ES-I3 (cell line): ENCODE measurements at regions not wholly inside any gene's neighbourhood (a gene's known extent, or its start where the extent isn't known, plus 50 kb on each side); places are given as distances from the start of the nearest gene placed in this dataset.

Experiments used
- H3K36me3 ChIP-seq: 2 replicates; pipeline ENCODE4 v1.6.1; 2013; ENCODE audit warnings: mild to moderate bottlenecking, low read length, control low read depth, moderate library complexity; ENCODE audit not compliant: insufficient read depth
- H3K4me1 ChIP-seq: 2 replicates; pipeline ENCODE4 v1.6.1; 2013; ENCODE audit warnings: mild to moderate bottlenecking, control low read depth, low read length; ENCODE audit not compliant: insufficient read depth
- H3K9ac ChIP-seq: 2 replicates; pipeline ENCODE4 v1.6.1; 2013; ENCODE audit warnings: low read depth, mild to moderate bottlenecking, low read length, moderate library complexity
- H3K9me3 ChIP-seq: 2 replicates; pipeline ENCODE4 v1.6.1; 2013; ENCODE audit warnings: mild to moderate bottlenecking, low read length, moderate library complexity; ENCODE audit not compliant: control insufficient read depth, insufficient read depth

DNA sequence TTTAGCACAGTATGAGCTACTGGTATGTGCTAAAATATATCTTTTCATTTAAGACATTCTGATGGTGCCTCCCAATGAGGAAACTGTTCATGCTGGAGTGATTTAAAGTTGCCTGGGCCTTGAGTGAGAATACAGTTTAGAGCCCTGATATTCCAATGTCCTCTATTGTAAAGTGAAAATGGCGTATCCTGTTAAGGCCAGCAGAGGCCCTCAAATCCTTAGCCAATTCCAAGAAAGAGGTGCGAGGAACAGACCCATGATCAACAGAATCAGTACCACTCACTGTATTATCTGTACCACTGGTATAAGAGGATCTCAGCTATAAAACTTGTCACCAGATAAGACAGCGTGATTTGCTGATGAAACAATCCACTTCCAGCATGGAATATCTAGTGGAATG, 273.1 kb upstream of the SLITRK5 start:
- no peaks in the 10 kb centered on the region for H3K4me1 ChIP-seq
- H3K36me3 ChIP-seq: no peaks in the 10 kb centered on the region

DNA sequence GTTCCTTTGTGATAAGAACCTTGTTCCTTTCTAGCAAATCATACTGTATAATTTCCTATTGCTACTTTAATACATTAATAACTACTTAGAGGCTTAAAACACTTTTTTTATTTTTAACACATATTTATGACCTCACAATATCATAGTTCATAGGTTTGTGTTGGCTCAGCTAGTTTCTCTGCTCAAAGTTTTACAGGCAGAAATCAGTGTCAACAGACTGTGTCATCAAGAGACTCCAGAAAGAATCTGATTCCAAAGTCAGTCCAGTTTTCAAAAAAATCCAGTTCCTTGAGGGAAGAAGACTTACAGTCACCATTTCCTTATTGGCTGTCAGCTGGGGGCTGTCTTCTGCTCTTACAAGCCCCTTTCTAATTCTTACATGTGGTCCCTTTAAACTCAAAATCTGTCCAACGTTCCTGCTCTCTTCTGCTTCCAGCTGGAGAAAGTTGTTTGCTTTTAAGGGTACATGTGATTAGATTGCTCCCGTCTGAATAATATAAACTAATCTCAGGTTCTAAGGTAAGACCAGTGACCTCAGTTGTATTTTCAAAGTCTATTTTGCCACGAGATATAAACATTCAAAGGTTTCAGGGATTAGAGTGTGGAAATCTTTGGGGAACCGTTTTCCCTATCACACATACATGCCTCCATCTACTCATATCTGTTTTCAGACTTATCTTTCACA, 267.3 kb upstream of the SLITRK5 start:
- no peaks in the 10 kb centered on the region for H3K4me1 ChIP-seq
- H3K36me3 ChIP-seq: no peaks in the 10 kb centered on the region
- no peaks in the 10 kb centered on the region for H3K9me3 ChIP-seq
- H3K9ac ChIP-seq: no peak overlapping the region

More for the DNA sequence above, 273.1 kb upstream of the SLITRK5 start:
- Histone ChIP-seq H3K9ac (no peak overlapping the region), H3K9me3 (no peaks in the 10 kb centered on the region)

DNA sequence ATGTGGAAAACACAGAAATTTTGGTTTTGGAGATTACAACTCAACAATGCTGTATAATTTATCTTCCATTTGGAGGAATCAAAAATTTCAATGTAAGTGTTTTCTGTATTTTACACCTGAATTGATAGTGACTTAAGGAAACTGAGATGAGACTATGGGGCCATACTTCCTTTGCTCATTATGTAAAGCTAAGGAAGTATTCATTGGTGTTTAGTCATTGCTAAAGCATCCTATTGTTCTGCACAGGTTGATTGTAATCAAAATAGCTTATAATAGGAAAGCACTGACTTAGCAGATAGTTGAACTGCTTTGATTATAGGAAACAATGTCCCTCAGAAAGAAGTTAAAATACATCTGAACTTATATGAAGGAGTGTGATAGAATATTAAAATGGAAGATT, 244.4 kb upstream of the SLITRK5 start:
- H3K36me3 ChIP-seq: no peaks in the 10 kb centered on the region
- no peaks in the 10 kb centered on the region for H3K9me3 ChIP-seq
- peaks cover 8% of the 10 kb centered on the region for H3K4me1 ChIP-seq
- H3K9ac ChIP-seq: no peak overlapping the region

DNA sequence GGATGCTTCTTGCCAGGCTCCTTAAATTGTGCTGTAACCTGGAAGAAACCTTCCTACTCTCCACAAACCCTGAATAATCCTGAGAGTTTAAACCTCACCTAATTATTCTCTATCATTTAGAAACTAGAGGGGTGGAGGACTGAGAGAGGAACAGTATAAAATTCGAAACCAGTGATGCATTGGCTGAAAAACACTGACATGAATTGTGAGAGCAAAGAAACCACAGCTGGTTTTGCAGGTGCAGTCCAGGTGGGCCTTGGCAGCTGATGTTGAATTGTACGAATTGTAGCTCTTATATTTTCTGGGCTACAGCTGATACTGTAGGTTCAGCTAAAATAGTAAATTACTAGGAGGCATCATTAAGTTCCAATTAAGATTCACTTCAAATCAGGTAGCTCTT, 227.0 kb upstream of the SLITRK5 start:
- Histone ChIP-seq H3K9me3 (no peaks in the 10 kb centered on the region), H3K36me3 (no peaks in the 10 kb centered on the region), H3K9ac (no peak overlapping the region), H3K4me1 (no peaks in the 10 kb centered on the region)

DNA sequence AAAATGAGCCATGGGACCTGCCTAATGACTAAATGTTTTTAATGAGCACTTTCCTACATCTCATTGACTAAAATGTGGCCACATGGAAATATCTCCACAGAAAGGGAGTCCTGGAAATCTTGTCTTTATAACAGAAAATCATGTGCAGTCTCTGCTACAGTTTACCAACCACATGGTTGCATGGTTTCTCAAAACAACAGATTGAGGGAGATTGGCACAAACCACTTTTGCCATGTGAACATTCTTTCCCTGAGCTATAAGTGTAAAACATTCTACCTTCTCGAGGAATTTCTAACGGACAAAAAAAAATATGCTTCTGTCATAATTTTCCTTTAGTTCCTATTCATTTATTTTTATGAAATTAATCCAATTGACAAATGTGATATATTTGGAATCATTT, 218.9 kb upstream of the SLITRK5 start:
- H3K4me1 ChIP-seq: no peaks in the 10 kb centered on the region
- no peaks in the 10 kb centered on the region for H3K9me3 ChIP-seq
- no peaks in the 10 kb centered on the region for H3K36me3 ChIP-seq
- no peak overlapping the region for H3K9ac ChIP-seq

DNA sequence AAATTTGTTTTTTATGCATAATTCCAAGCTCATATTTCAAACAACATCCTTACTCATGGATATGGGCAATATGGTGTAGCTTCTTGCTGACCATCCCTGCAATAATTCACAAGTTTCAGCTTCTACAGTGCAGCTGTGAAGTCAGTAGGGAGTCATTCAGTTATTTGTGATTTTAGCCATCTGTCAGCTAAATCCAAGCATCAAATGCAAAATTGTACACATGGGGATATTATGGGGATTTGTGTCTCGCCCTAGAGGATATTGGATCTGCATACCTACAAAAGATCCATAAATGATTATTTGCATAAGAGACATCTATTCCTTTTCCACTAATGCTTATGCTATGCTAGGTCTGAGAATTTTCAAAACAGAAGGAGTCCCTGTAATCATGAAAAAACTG, 217.9 kb upstream of the SLITRK5 start:
- Histone ChIP-seq H3K36me3 (no peaks in the 10 kb centered on the region), H3K9me3 (no peaks in the 10 kb centered on the region), H3K9ac (no peak overlapping the region; the same call in 1 of the 2 replicates), H3K4me1 (no peaks in the 10 kb centered on the region)

DNA sequence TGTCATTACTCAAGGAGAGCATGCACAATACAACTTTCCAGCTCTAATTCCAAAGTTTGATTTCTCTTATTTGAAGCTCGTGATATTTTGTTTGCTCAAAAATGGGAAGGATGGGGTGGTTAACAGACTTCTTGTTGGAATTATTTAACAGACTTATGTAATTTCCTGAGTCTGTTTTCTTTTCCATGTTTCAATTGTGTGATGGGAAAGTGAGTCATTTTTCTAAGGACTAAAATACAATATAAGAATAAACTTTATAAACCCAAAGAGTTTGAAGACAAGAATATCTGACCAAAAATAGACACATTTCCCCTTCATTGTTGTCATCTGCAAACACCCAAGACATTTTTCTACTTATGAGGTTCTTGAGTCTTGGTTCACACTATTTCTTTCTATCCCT, 211.8 kb upstream of the SLITRK5 start:
- Histone ChIP-seq H3K4me1 (no peaks in the 10 kb centered on the region), H3K36me3 (no peaks in the 10 kb centered on the region), H3K9me3 (no peaks in the 10 kb centered on the region; the same call in 1 of the 2 replicates), H3K9ac (no peak overlapping the region)

DNA sequence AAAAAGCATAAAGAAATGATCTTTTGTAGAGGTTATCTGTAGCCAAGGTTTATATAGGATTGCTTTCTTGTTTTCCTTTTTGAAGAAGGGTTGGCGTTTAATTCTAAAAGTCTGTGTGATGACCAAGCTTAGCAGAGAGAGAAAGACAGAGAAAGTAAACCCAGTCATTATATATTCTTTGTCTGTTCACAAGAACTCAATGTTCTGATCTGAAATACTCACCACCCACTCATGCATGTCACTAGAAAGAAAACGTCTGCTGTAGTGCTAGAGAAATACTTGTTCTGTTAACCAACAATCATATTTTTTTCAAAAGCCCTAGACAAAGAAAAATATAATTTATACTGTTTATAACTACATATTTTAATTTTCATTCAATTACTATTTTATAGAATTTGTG, 173.7 kb upstream of the SLITRK5 start:
- Histone ChIP-seq H3K9me3 (no peaks in the 10 kb centered on the region), H3K9ac (no peak overlapping the region), H3K4me1 (no peaks in the 10 kb centered on the region), H3K36me3 (no peaks in the 10 kb centered on the region)

DNA sequence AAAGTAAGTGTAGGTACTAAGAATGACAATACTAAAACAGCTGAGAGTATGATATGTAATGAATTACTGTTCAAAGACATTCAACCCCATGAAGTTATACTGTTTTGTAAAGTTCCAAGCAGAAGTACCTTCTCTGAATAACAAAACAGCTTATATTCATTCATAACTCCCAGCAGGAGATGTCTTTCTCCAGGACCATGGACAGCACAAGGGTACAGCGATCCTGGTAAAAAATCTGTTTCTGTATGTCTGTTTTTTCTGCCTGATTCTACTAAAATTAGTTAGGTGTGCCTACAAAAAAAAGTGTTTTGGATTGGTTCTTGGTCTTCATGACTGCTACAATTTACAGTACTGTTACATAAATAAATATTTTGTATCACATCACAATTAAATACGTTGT, 172.5 kb upstream of the SLITRK5 start:
- H3K9ac ChIP-seq: no peak overlapping the region
- H3K9me3 ChIP-seq: no peaks in the 10 kb centered on the region
- no peaks in the 10 kb centered on the region for H3K4me1 ChIP-seq
- no peaks in the 10 kb centered on the region for H3K36me3 ChIP-seq

DNA sequence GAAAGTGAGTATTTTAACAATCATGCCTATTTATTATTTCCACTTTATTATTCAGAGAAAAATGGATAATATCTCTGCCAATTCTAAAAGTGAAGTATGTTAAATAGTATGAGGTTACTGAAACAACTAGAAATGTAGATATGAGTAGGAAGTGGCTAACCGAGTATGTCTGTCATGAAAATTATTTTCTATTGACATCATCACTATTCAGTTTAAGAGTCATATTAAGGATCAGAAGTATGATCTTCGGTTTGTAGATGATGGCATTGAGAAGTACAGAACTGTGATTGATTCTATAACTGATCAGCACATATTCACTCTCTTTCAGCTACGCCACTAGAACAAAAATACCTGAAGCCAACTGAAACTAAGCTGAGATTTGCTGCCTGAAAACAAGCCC, 146.4 kb upstream of the SLITRK5 start:
- Histone ChIP-seq H3K36me3 (no peaks in the 10 kb centered on the region), H3K9me3 (peaks cover 3% of the 10 kb centered on the region; the same call in 1 of the 2 replicates), H3K9ac (no peak overlapping the region), H3K4me1 (no peaks in the 10 kb centered on the region)

DNA sequence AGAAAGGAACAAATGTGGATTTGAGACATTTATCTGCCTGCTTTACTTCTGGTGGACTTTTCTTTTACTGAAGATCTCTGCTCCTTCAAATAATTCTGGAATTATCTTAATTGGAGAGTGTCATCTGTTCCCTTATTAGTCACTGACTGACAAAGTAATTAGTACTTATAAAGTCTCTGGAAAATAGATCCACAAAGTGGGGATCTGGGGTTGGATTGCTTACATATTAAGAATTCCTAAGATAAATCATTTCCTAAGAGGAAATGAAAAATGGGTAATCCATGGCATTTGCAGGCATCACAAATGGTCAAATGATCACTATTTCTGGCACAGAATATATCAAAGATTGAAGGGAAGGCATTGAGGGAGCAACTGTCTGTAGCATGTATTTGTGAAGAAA, 137.4 kb upstream of the SLITRK5 start:
- Histone ChIP-seq H3K36me3 (no peaks in the 10 kb centered on the region), H3K4me1 (no peaks in the 10 kb centered on the region), H3K9ac (no peak overlapping the region), H3K9me3 (no peaks in the 10 kb centered on the region)

DNA sequence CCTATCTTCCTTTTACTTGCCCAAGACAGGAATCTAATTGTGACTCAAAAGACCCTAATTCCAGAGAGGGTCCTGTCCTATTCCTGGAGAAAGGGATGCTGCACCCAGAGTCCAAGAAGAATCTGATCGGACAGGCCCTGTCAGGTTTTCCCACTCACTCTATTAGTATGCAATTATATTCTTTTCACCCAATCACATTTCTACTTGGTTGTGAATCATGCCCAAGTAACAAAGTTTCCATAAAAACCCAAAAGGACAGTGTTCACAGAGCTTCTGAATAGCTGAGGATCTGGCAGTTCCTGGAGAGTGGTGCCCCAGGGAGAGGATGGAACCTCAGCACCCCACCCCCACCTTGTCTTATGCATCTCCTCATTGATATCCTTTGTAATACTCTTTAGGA, 135.3 kb upstream of the SLITRK5 start:
- Histone ChIP-seq H3K9me3 (no peaks in the 10 kb centered on the region), H3K4me1 (no peaks in the 10 kb centered on the region), H3K9ac (no peak overlapping the region), H3K36me3 (no peaks in the 10 kb centered on the region)

DNA sequence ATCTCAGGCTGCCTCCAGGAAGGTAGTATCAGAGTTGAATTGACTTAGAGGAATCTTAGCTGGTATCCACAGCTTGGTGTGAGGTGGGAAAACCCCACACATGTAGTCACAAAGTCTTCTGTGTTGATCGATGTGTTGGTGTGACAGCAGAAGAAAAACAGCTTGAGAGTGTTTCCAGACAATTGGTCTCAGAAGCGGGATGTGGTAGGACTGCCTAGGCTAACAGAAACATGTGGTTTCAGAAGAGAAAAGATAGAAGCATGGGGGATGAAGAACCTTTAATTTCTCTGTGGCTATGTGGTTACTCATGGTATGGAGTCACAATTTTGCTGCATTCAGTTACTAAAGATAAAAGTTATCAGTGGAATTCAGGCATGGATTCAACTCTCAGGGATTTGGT, 134.7 kb upstream of the SLITRK5 start:
- Histone ChIP-seq H3K9me3 (no peaks in the 10 kb centered on the region), H3K9ac (no peak overlapping the region), H3K36me3 (no peaks in the 10 kb centered on the region), H3K4me1 (no peaks in the 10 kb centered on the region)

DNA sequence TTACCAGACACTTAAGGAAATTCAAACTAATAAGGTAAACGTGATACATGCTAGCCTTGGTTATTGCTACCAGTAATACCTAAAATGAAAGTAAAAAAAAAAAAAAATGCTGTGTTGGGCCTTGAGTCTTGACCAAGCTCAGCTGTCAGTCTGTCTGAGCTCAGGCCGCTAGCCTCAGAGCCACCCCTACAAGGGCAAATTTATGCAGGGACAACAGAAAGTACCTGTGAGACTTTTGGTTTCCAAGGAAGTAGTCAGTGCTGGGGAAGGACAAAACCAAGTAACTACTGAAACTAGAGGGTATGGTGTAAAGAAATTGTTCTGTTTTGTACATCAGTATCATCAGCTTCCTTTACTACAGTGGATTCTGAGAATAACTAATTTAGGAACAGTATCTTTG, 134.3 kb upstream of the SLITRK5 start:
- H3K9ac ChIP-seq: no peak overlapping the region

DNA sequence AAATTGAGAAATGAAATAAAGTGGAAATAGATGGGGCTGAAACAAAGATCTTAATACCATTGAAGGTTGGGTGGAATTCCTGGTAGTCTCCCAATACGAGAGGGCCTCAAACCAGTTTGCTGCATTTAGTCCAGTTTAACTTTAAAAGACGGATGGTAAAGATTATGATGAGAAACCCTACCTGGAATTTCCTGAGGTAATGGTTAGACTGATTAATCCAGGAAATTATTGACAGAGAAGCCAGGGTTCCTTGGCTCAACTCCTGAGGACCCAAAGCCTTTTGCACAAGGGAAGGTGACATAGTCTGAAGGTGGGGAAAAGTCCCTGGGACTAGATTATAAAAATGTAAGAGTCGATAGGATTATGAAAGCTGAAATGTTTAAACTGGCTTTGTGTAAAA, 133.2 kb upstream of the SLITRK5 start:
- H3K4me1 ChIP-seq: no peaks in the 10 kb centered on the region
- no peaks in the 10 kb centered on the region for H3K36me3 ChIP-seq
- H3K9ac ChIP-seq: no peak overlapping the region
- no peaks in the 10 kb centered on the region for H3K9me3 ChIP-seq

More for the DNA sequence above, 134.3 kb upstream of the SLITRK5 start:
- Histone ChIP-seq H3K36me3 (no peaks in the 10 kb centered on the region), H3K4me1 (no peaks in the 10 kb centered on the region), H3K9me3 (no peaks in the 10 kb centered on the region)
